ENCODE measurements at regions not wholly inside any gene's neighbourhood (a gene's known extent, or its start where the extent isn't known, plus 50 kb on each side); places are given as distances from the start of the nearest gene placed in this dataset.

- no peak for DNase-seq
- no peak overlapping the region for H3K4me3 Mint-ChIP-seq (ENCODE audit: unreplicated experiment)
- no peaks in the 10 kb centered on the region for H3K36me3 Mint-ChIP-seq (ENCODE audit: unreplicated experiment)
- H3K27ac Mint-ChIP-seq (ENCODE audit: unreplicated experiment), result no peak overlapping the region
- H3K4me1 Mint-ChIP-seq (ENCODE audit: low read depth, unreplicated experiment), result no peaks in the 10 kb centered on the region
- peaks cover 2% of the 10 kb centered on the region for H3K27me3 Mint-ChIP-seq (ENCODE audit: unreplicated experiment)
- no peaks in the 10 kb centered on the region for H3K9me3 Mint-ChIP-seq (ENCODE audit: unreplicated experiment)
- no peak for TF ChIP-seq CTCF (IDR thresholded peaks at IDR 0.05; ENCODE audit: partially characterized antibody, unreplicated experiment)
These were observed 565.2 kb downstream of the CDH8 start for GRCh38 chr16:61471023-61471422.

- DNase-seq, result no peak
- Mint-ChIP-seq H3K27ac (ENCODE audit: unreplicated experiment) (no peak overlapping the region), H3K4me3 (ENCODE audit: unreplicated experiment) (no peak overlapping the region), H3K36me3 (ENCODE audit: unreplicated experiment) (no peaks in the 10 kb centered on the region), H3K4me1 (ENCODE audit: low read depth, unreplicated experiment) (no peaks in the 10 kb centered on the region), H3K27me3 (ENCODE audit: unreplicated experiment) (no peaks in the 10 kb centered on the region), H3K9me3 (ENCODE audit: unreplicated experiment) (no peaks in the 10 kb centered on the region)
- no peak for TF ChIP-seq CTCF (IDR thresholded peaks at IDR 0.05; ENCODE audit: partially characterized antibody, unreplicated experiment)
These were observed 571.0 kb downstream of the CDH8 start for GRCh38 chr16:61465285-61465684.

GRCh38 chr16:61460020-61460419, 576.2 kb downstream of the CDH8 start:
- H3K4me3 Mint-ChIP-seq (ENCODE audit: unreplicated experiment), result no peak overlapping the region
- no peak for TF ChIP-seq CTCF (IDR thresholded peaks at IDR 0.05; ENCODE audit: partially characterized antibody, unreplicated experiment)
- H3K27me3 Mint-ChIP-seq (ENCODE audit: unreplicated experiment), result peaks cover 3% of the 10 kb centered on the region
- H3K27ac Mint-ChIP-seq (ENCODE audit: unreplicated experiment), result no peak overlapping the region
- peaks cover 2% of the 10 kb centered on the region for H3K4me1 Mint-ChIP-seq (ENCODE audit: low read depth, unreplicated experiment)
- peaks cover 9% of the 10 kb centered on the region for H3K36me3 Mint-ChIP-seq (ENCODE audit: unreplicated experiment)
- DNase-seq, result no peak
- peaks cover 2% of the 10 kb centered on the region for H3K9me3 Mint-ChIP-seq (ENCODE audit: unreplicated experiment)

- Mint-ChIP-seq H3K9me3 (ENCODE audit: unreplicated experiment) (no peaks in the 10 kb centered on the region), H3K36me3 (ENCODE audit: unreplicated experiment) (no peaks in the 10 kb centered on the region), H3K4me3 (ENCODE audit: unreplicated experiment) (no peak overlapping the region), H3K27me3 (ENCODE audit: unreplicated experiment) (no peaks in the 10 kb centered on the region), H3K27ac (ENCODE audit: unreplicated experiment) (no peak overlapping the region), H3K4me1 (ENCODE audit: low read depth, unreplicated experiment) (no peaks in the 10 kb centered on the region)
- TF ChIP-seq CTCF (IDR thresholded peaks at IDR 0.05; ENCODE audit: partially characterized antibody, unreplicated experiment), result no peak
- no peak for DNase-seq
These were observed 600.9 kb downstream of the CDH8 start for GRCh38 chr16:61435346-61435745.

- no peak for DNase-seq
- Mint-ChIP-seq H3K4me3 (ENCODE audit: unreplicated experiment) (no peak overlapping the region), H3K4me1 (ENCODE audit: low read depth, unreplicated experiment) (no peaks in the 10 kb centered on the region), H3K9me3 (ENCODE audit: unreplicated experiment) (no peaks in the 10 kb centered on the region), H3K36me3 (ENCODE audit: unreplicated experiment) (no peaks in the 10 kb centered on the region), H3K27me3 (ENCODE audit: unreplicated experiment) (no peaks in the 10 kb centered on the region), H3K27ac (ENCODE audit: unreplicated experiment) (no peak overlapping the region)
- no peak for TF ChIP-seq CTCF (IDR thresholded peaks at IDR 0.05; ENCODE audit: partially characterized antibody, unreplicated experiment)
These were observed 603.8 kb downstream of the CDH8 start for GRCh38 chr16:61432421-61432820.

Data from glutamatergic neuron (in vitro differentiated cells).